Hypothalamus (tissue), 51 donors: ENCODE measurements at regions not wholly inside any gene's neighbourhood (a gene's known extent, or its start where the extent isn't known, plus 50 kb on each side); places are given as distances from the start of the nearest gene placed in this dataset.
"Not testable (repeated sequence)": the region's sequence is repeated elsewhere in the genome, so short reads cannot be mapped to it uniquely, and the experiment has no call there.

Experiments
- DNase-seq, 51 donors: peaks; one replicate each; lab custom pipeline; 2025; lab: John Stamatoyannopoulos, UW

GRCh38 chr1:81738875-81739274 is 61.9 kb upstream of the ADGRL2 start:
- no peak for DNase-seq

DNA sequence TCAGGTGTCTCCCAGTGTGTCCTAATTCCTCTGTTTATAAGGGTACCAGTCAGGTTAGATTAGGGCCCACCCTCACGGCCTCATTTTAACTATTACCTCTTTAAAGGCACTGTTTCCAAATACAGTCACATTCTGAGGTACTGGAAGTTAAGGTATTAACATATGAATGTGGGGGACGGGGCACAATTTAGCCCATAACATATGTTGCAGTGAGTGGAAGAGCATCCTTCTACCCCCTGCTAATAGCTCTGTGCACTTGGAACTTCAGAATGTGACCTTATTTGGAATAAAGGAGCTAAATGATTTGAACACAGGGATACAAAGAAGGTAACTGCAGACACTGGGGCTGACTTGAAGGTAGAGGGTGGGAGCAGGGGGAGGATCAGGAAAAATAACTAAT is 67.3 kb upstream of the ADGRL2 start:
- no peak for DNase-seq

- DNase-seq = no peak
Observed at GRCh38 chr1:81731989-81732388, 68.7 kb upstream of the ADGRL2 start.

DNA sequence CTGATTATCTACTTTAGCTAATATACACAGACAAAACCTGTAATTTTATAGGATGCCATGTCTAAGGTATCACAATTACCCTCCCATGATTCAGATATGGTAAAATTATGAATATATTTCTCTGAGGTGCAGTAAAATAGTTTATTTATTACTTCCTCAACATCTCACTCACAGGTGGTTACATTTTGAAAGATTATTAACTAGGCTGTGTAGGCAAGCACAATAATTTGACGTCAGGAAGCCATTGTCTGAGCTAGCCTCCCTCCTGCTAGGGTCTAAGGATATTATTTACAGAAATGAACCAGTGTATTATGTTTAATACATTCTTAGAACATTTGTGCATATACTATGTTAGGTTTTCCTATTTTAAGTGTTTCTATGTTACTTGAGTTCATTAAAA is 69.9 kb upstream of the ADGRL2 start:
- no peak for DNase-seq

DNA sequence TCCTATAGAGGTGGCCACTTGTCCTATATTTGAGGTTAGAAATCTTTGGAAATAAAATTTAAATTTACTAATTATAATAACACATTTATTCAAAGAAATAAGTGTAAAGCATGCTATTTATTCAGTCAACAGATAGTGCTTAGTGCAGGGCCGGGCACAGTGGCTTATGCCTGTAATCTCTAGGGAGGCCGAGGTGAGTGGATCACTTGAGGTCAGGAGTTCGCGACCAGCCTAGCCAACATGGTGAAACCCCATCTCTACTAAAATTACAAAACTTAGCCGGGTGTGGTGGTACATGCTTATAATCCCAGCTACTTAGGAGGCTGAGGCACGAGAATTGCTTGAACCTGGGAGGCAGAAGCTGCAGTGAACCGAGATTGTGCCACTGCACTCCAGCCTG is 70.4 kb upstream of the ADGRL2 start:
- DNase-seq = not testable (repeated sequence)

- no peak for DNase-seq
Observed at GRCh38 chr1:81729818-81730217, 70.9 kb upstream of the ADGRL2 start.

GRCh38 chr1:81729239-81729638 is 71.5 kb upstream of the ADGRL2 start:
- no peak for DNase-seq

DNA sequence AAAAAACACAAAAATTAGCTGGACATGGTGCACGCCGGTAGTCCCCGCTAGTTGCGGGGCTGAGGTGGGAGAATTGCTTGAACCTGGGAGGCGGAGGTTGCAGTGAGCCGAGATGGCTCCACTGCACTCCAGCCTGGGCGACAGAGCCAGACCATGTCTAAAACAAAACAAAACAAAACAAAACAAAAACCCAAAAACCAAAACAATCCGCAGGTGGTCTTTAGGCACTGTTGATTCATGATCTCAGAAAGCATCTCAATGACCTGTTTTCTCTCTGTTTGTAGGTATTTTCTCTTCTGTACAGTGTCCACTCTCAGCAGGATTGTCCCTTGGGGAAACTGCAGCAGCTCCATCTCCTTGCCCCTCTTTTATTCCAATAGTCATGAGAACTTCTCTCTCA is 74.9 kb upstream of the ADGRL2 start:
- no peak for DNase-seq

- not testable (repeated sequence) for DNase-seq
Observed at GRCh38 chr1:81722631-81723328, 78.0 kb upstream of the ADGRL2 start.

DNA sequence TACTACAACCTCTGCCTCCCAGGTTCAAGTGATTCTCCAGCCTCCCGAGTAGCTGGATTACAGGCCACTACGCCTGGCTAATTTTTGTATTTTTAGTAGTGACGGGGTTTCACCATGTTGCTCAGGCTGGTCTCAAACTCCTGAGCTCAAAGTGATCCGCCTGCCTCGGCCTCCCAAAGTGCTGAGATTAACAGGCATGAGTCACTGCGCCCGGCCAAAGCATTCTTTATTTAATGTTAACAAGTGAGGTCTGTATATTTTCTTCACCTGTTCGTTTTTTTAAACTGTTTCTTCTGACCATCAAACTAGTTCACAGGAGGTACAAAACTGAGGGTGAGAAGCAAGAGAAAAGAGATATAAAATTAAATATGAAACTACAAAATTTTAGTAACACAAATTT is 80.5 kb upstream of the ADGRL2 start:
- DNase-seq = not testable (repeated sequence)

DNA sequence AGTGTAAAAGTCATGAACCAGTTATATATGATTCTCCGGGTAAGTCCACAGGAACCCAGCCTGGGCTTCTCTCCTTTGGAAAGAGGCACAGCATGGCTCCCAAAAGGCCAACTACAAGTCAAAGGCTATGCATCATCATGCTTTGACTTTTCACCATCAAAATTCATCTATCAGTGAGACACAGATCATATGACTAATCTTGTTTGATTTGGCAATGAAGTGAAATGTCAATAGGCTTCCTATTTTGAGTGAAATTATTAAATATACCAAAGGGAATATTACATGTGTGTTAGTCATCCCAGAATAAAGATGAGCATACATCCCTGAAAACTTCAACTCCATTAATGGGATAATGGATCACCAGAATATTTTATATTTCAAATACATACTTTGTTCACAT is 83.5 kb upstream of the ADGRL2 start:
- DNase-seq = no peak

- DNase-seq = no peak
Observed at GRCh38 chr1:81715391-81715790, 85.3 kb upstream of the ADGRL2 start.

GRCh38 chr1:81714636-81715035 is 86.1 kb upstream of the ADGRL2 start:
- no peak for DNase-seq

DNA sequence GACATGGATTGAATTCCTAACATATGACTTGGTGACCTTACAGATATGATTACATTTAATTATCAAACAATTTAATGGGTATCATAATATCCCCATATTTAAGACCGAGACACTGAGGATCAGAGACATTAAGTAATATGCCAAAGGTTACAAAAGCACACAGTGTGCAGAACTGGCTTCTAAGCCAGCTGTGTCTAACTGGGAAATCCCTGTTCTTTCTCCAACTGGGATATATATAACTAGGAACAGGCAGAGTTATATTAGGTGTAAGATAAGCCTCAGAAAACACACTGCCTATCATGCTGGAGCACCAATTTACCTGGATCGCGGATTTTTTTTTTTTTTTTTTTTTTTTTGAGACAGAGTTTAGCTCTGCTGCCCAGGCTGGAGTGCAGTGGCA is 88.3 kb upstream of the ADGRL2 start:
- DNase-seq = no peak

DNA sequence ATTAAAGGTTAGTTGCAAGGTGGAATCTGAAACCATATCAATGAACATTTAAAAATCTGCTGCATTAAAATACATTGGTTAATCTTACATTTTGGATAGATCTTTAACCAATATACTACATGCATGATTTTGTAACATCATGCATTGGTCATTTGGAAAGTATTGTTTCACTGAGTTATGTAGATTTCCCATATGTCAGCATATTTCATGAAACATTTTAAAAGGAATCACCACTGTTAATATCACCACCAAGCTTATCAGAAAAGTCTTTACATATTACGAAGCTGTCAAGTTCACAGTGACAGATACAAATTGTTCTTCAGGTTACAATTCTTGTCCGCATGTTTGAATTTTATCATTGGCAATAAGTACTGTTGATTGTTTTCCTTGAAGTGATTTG is 89.9 kb upstream of the ADGRL2 start:
- no peak for DNase-seq

- DNase-seq = no peak
Observed at GRCh38 chr1:81708250-81708649, 92.5 kb upstream of the ADGRL2 start.

GRCh38 chr1:81706650-81707435 is 93.9 kb upstream of the ADGRL2 start:
- DNase-seq = no peak

DNA sequence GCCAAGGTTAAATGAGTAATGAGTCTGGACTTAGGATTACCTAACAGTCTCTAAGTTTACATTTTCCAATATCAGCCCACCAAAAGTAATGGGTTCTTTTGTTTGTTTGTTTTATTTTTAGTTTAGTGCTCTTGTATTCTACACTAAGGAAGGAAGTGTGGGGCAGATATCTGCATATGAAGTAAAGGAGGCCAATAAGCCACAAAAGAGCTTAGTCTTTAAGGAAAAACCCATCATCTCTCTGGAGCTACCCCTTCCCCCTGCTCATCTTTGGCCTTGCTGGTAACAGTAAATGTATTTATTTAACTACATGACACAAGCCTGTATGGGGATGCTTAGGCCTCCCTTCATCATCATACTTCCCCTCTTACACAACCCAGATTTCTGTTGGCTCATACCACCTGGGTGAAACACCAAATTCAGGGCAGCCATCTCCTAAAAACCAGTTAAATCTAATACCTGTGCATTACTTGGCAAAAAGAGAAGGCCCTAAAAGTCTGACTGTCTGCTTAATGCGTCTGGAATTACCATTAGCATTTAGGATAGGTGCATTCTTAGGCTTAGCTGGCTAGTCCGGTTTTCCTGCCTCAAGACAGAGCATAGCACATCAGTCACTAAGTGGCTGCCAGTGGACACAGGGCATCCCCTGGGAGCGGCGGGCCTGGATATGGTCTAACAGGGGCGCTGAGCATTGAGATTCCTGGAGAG is 96.8 kb upstream of the ADGRL2 start:
- DNase-seq = no peak

DNA sequence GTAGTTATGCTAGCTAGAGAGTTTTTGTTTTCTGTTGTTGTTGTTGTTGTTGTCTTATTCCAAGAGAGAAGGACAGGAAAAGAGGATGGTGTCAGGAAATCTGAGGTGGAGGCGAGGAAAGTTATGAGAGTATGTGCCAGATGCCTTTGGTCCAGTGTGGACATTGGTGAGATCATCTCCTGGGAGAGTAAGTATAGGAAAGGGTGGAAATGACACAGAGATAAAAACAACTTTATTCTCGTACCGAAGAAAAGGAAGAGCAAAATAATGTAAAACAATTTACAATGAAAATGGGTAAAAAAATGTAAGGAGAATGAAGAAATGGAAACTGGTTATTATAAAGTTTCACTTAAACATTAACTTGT is 97.4 kb upstream of the ADGRL2 start:
- no peak for DNase-seq

DNA sequence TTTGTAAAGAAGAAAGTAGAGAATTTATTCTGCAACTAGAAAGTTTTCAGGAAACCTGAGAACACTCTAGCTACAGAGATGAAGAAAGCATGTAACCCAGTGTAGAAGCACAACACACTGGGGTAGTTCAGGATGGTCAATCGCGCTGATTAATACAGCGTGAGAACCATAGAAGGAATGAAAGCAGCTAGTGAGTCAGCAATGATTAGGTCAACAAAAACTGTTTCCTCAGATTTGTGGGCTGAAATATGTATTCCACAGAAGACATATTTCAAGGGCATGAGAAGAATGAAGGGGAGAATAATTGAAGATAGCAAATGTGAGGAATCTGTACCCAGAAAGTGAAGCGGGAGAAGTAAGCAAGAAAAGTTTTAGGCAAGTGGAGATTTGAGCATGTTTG is 97.8 kb upstream of the ADGRL2 start:
- DNase-seq = no peak

DNA sequence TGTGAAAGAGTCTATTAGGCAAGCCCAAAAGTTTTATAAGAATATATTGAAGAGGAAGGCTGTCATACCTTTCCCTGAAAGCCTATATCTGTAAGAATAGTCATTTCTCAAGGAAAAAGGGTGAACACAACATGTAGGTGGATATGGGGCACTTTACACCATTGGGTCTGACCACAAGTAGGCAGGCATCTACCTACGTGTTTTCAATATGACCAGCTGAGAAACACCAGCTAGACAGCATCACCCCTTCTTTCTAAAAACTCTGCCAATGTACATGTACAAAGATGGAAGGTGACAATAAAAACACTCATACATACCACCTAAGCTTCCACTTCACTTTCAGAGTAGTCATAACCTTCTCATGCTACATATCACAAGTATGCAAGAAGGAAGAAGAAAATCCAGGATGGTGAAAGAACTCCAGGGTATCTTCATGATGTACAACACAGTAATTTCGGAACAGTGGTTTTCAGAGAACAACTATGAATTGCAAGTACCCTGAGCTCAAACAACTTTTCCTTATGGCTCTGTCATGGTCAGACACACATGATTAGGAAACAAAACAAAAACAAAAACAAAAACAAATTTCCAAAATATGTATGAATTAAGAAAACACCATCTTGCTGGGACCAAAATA is 98.5 kb upstream of the ADGRL2 start:
- no peak for DNase-seq
